ENCODE measurements at regions not wholly inside any gene's neighbourhood (a gene's known extent, or its start where the extent isn't known, plus 50 kb on each side); places are given as distances from the start of the nearest gene placed in this dataset.
"Not testable (repeated sequence)": the region's sequence is repeated elsewhere in the genome, so short reads cannot be mapped to it uniquely, and the experiment has no call there.

GRCh38 chr2:17255071-17255470 lies 263.2 kb downstream of the RAD51AP2 start:
- no peak for DNase-seq (ENCODE audit: low read depth in 3 of 3)

DNA sequence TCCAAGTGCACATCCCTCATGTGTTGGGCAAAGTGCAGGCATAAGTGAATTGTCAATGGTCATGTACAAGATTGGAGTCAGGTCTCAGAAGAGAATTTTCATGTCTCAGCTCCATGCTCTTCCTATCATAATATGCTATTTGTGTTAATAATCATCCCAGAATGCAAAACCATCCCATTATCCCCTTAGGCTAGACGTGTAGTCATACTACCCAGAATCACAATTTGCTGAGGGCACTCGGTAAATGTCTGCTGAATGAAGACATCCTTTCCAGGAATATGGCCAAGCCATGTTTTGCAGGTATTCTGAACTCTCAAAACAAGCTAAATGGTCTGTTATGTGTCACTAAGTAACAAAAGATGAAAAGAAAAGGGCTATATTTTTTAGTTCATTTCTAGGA lies 263.8 kb downstream of the RAD51AP2 start:
- no peak for DNase-seq (ENCODE audit: low read depth in 3 of 3)

DNA sequence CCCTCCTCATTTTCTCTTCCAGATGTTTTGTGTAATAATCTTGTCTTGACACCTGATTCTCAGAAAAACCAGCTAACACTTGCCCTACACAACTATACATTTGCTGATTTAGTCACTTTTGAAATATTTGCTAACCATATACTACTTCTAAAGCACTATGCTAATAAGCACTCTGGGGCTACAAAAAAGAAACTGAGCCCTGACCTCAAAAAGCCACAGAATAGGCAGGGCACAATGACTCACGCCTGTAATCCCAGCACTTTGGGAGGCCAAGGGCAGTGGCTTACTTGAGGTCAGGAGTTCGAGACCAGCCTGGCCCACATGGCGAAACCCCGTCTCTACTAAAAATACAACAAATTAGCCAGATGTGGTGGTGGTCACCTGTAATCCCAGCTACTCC lies 266.0 kb downstream of the RAD51AP2 start:
- DNase-seq (ENCODE audit: low read depth in 3 of 3) = no peak

DNA sequence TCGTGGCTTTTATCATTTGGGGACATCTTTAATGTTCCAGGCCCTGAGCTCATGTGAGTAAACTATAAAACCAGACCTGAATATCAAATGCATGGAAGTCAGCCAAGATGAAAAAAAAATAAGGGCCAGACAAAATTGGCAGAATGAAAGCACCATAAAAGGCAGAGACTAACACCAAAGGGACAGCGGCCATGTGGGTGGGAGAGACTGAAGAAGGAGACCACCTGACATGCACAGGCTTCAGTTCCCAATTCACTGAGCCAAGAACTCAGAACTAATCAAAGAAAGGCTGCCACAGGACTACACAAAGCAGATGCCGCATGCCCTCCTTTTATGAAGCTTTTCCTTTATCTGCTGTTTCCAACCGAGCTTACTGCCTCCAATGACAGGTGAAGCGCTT lies 267.1 kb downstream of the RAD51AP2 start:
- DNase-seq (ENCODE audit: low read depth in 3 of 3) = no peak

DNA sequence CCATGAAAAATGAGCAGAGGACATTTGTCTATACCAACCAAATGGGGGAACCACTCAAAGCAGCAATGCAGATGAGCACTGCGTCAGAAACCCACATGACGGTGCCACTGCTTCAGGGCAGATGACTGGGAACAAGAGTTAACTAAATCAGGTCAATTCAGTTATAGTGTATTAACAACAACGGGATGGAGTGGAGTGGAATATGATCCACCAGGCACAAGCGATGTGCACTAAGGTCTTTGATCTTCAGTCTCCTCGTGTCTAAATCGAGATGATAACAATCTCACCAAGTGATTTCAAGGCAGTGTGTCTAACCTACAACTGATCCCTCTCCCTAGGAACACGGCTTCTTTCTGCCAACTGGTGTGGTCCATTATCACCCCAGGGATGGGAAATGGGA lies 269.0 kb downstream of the RAD51AP2 start:
- DNase-seq (ENCODE audit: low read depth in 3 of 3) = no peak

- no peak for DNase-seq (ENCODE audit: low read depth in 3 of 3)
These were observed 272.3 kb downstream of the RAD51AP2 start for GRCh38 chr2:17245906-17246305.

DNA sequence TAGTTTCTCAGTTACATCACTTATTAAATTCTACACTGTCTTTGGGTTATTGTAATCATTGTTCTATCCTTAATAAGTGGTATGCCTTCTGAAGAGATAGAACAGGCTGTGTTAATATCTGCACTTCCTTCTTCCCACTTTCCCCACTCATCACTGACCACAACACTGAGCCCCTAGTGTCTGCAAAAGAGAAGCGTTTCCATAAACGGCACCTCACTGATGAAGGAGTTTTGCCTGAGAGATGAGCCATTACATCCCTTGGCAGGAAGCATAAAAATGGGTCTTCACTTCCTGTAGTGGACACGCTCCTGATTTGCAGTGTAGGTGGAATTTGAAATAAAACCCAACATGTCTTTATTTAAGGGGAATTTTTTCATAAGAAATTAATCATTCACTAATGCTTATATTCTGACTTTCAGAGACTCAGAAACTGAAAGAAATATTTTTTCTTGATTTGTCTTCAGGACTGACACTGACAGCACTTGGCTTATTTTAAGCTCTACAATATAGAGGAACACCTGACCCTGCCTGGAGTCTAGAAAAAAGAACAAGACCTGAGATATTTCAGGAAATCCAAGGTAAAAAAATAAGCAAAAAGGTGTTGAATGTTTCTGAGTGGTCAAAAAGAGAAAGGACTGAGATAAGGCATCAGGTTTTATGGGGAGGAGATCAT lies 275.3 kb downstream of the RAD51AP2 start:
- no peak for DNase-seq (ENCODE audit: low read depth in 3 of 3)

DNA sequence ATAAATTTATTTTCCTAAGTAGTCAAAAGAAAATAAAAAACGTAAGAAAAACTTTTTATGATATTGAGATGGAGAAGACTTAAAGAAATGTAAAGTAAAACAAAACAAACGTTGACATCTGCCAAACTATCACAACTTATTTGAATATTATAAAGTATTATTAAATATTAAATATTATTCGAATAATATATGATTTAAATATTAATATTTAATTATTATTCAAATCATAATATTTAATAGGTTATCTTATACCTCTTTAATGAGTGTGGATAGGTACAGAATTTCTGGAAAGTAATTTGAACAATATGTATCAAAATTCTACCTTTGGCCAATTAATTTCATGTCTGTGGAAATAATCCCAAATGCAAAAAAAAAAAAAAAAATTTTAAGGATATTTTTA lies 278.7 kb downstream of the RAD51AP2 start:
- no peak for DNase-seq (ENCODE audit: low read depth in 3 of 3)

GRCh38 chr2:17235167-17235566 lies 283.1 kb downstream of the RAD51AP2 start:
- DNase-seq (ENCODE audit: low read depth in 3 of 3) = no peak

DNA sequence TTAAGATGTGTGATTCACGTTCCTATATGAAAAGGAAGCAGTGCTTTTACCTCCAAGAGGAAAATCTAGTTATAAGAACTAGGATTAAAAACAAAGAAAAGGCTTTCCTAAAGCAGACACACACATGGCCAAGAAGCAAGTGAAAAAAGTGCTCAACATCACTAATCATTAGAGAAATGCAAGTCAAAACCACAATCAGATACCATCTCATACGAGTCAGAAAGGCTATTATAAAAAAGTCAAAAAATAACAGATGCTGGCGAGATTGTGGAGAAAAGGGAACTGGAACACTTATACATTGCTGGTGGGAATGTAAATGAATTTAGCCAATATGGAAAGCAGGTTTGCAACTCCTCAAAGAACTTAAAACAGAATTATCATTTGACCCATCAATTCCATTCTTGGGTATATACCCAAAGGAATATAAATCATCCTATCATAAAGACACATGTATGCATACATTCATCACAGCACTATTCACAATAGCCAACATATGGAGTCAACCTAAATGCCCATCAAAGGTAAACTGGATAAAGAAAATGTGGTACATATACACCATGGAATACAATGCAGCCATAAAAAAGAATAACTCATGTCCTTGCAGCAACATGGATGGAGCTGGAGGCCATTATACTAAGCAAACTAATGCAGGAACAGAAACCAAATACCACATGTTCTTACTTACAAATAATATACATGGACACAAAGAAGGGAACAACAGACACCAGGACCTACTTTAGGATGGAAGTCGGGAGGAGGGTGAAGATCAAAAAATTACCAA lies 285.3 kb downstream of the RAD51AP2 start:
- DNase-seq (ENCODE audit: low read depth in 3 of 3) = no peak

GRCh38 chr2:17231394-17231965 lies 286.8 kb downstream of the RAD51AP2 start:
- DNase-seq (ENCODE audit: low read depth in 3 of 3) = no peak

- no peak for DNase-seq (ENCODE audit: low read depth in 3 of 3)
These were observed 288.8 kb downstream of the RAD51AP2 start for GRCh38 chr2:17229414-17229813.

DNA sequence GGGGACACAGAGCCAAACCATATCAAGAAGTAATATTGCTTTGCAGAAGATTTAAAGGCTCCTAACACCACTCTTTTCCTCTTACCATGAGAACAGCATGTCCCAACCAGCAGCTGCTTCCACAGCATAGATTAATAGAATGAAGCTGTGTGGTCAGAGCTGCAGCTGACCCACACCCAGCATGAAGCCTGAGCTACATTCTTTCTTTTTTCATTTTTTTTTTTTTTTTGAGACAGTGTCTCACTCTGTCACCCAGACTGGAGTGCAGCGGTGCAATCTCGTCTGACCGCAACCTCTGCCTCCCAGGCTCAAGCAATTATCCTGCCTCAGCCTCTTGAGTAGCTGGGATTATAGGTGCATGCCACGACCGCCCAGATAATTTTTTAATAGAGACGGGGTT lies 289.8 kb downstream of the RAD51AP2 start:
- no peak for DNase-seq (ENCODE audit: low read depth in 3 of 3)

DNA sequence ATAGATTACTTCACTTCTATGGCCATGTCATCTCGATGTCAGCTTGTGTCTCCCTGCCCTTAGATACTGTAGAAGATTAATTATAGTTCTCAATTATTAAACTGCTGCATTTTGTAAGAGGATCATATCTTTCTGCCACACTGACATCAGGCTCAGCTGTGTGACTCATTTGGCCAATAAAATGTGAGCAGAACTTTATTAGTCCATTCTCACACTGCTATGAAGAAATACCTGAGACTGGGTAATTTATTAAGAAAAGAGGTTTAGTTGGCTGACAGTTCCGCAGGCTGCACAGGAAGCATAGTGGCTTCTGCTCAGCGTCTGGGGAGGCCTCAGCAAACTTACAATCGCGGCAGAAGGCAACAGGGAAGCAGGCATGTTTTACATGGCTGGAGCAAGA lies 290.4 kb downstream of the RAD51AP2 start:
- DNase-seq (ENCODE audit: low read depth in 3 of 3) = no peak

DNA sequence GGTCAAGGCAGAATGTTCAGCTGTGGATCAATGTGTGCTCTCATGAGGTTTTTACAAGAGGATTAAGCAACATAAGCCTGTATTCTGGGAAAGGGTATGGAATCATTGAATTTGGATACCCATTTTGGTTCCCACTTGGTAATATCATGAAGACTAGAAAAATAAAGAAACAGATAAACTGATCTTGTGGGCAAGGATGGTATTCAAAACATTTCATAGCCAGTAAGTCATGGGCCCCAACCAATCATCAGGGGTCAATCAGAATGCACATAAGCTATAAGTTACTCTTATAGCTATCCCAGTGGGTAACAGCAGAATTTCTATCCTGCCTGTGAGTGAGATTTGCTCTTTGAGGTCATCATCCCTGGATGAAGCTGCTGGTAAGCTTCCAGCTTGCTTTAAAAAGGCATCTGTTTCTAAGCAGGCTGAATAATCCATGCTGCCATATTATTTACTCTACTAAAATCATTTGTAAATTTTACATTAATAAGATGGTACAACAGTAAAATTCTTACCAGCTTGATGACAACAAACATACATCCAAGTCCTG lies 291.2 kb downstream of the RAD51AP2 start:
- no peak for DNase-seq (ENCODE audit: low read depth in 3 of 3)

- no peak for DNase-seq (ENCODE audit: low read depth in 3 of 3)
These were observed 295.0 kb downstream of the RAD51AP2 start for GRCh38 chr2:17223211-17223610.

DNA sequence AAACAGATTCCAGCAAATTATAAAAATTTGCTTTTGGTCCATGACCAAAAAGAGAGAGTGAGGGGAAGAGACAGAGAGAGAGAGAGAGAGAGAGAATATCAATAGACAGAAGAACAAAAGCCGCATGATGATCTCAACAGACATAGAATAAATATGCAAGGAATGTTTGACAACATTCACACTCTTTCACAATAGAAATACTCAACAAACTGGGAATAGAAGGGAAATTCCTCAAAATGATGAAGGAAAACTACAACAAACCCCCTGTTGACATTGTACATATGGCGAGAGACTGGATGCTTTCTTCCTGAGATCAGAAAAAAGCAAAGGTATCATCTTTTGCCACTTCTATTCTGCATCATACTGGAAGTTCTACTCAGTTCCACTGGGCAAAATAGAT lies 309.7 kb downstream of the RAD51AP2 start:
- no peak for DNase-seq (ENCODE audit: low read depth in 3 of 3)

DNA sequence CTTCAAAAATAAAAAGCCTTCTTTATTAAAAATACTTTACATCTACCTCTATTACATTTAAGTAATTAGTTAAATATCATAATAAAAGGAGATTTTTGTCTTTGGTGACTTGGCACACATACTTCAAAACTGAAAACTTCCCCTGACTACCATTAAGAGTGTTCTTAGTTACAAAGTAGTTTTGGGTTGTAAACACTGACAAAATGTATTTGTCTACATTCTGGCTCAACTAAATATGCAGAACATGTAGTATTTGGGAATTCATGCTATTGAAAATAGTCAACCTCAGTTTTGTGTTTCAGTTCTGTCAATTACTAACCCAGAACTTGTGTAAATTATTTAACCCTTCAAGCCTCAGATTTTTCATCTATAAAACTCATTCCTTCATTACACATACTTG lies 311.5 kb downstream of the RAD51AP2 start:
- DNase-seq (ENCODE audit: low read depth in 3 of 3) = no peak

DNA sequence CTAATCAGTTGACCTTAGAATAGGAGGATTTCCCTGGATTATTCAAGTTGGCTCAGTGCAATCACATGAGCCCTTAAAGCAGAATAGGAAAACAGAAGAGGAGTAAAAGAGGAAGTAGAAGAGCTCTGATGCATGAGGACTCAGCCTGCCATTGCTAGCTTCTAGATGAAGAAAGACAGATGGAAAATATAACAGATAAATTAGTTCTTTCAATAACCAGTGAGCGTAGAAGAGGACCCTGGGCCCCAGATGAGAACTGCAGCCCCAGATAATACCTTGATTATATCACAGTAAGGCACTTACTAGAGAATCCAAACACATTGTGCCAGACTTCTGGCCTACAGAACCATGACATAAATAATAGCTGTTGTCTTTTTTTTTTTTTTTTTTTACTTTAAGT lies 314.0 kb downstream of the RAD51AP2 start:
- not testable (repeated sequence) for DNase-seq (ENCODE audit: low read depth in 3 of 3)

GRCh38 chr2:17202628-17203027 lies 315.6 kb downstream of the RAD51AP2 start:
- not testable (repeated sequence) for DNase-seq (ENCODE audit: low read depth in 3 of 3)

DNA sequence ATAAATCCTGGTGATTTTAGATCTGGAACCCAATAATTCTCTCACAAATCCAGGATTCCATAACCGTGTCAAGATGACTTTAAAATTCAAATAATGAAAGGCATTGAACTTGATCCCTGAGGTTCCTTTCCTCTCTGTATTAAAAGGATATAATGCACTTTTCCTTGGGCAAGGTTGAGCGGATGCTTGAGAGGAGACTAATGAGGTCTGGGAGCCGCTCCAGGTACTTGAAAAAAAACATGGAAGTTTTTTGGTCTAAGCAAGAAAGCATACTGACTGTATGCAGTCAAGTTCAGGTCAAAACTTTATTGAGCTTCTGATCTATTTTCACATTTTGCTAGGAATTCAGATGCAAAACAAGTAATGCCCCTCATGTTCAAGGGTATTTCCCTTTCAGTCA lies 318.5 kb downstream of the RAD51AP2 start:
- no peak for DNase-seq (ENCODE audit: low read depth in 3 of 3)

GRCh38 chr2:17196380-17196779 lies 321.9 kb downstream of the RAD51AP2 start:
- DNase-seq (ENCODE audit: low read depth in 3 of 3) = no peak

DNA sequence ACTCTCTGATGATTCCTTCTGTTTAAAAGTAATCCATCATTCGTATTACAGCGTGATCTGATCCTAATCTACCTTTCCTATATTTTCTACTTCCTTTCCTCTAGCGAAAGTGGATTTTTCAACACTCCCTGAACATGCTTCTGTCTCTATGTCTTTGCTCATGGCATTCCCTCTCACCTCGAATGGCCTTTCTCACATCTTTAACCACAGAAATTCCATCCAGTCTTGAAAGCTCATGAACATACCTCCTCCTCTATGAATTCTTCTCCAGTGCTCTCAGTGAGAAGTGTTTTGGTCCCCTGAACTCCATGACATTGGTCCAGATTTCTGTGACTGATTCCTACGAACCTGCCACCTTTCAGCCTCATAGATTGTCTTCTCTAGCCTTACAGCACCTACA lies 323.2 kb downstream of the RAD51AP2 start:
- DNase-seq (ENCODE audit: low read depth in 3 of 3) = no peak
